PC-3 (cell line): ENCODE measurements at regions not wholly inside any gene's neighbourhood (a gene's known extent, or its start where the extent isn't known, plus 50 kb on each side); places are given as distances from the start of the nearest gene placed in this dataset.
"Not testable (repeated sequence)": the region's sequence is repeated elsewhere in the genome, so short reads cannot be mapped to it uniquely, and the experiment has no call there.

Experiments used
- ATAC-seq: fragments of 200-7000 bp; cut with Tn5 transposase; 2 replicates; pipeline ENCODE4 v1.9.1; 2020; ENCODE audit warnings: mild to moderate bottlenecking, moderate library complexity
- BruUV-seq: library from RNA; stranded (reverse); fragments of 400-500 nt; replicated peaks from 2 replicates; lab custom pipeline; 2021; lab: Mats Ljungman, UMichigan
- CTCF ChIA-PET: fragments of 300-600 bp; sonication (Branson Sonifier 250); formaldehyde crosslinking; loops from one replicate; lab custom pipeline; 2022; ENCODE audit warnings: antibody characterized with exemption; lab: Charles Lee
- POLR2A ChIA-PET: fragments of 300-600 bp; sonication (Branson Sonifier 250); formaldehyde crosslinking; loops from one replicate; lab custom pipeline; 2022; ENCODE audit warnings: antibody characterized with exemption; ENCODE audit not compliant: unreplicated experiment; lab: Charles Lee
- DNase-seq: peaks from one replicate; pipeline ENCODE4 v3.0.0-alpha.2; 2015
- H2AFZ ChIP-seq: fragments of 300-600 bp; sonication (generic); 2 replicates; pipeline ENCODE4 v1.6.0; 2016; ENCODE audit warnings: antibody characterized with exemption, low read length
- H3F3A ChIP-seq: fragments of 300-600 bp; sonication (generic); one replicate; pipeline ENCODE4 v1.6.0; 2017; ENCODE audit warnings: antibody characterized with exemption, low read length, control low read depth, mild to moderate bottlenecking; ENCODE audit not compliant: unreplicated experiment
- H3K27ac ChIP-seq: fragments of 300-600 bp; sonication (generic); 2 replicates; pipeline ENCODE4 v1.5.1; 2016; ENCODE audit warnings: mild to moderate bottlenecking, low read length
- H3K27me3 ChIP-seq: fragments of 300-600 bp; sonication (generic); 2 replicates; pipeline ENCODE4 v1.6.1; 2016; ENCODE audit warnings: low read length, mixed read lengths
- H3K36me3 ChIP-seq: fragments of 300-600 bp; sonication (generic); 2 replicates; pipeline ENCODE4 v1.6.1; 2016; ENCODE audit warnings: low read depth, mixed run types, low read length, mixed read lengths
- H3K4me1 ChIP-seq: fragments of 300-600 bp; sonication (generic); 2 replicates; pipeline ENCODE4 v1.5.1; 2016; ENCODE audit warnings: low read length; ENCODE audit not compliant: insufficient read depth
- H3K4me2 ChIP-seq: fragments of 300-600 bp; sonication (generic); 2 replicates; pipeline ENCODE4 v1.6.0; 2016; ENCODE audit warnings: low read length
- H3K4me3 ChIP-seq: fragments of 300-600 bp; sonication (generic); 2 replicates; pipeline ENCODE4 v1.5.1; 2016; ENCODE audit warnings: mild to moderate bottlenecking, low read length, mixed read lengths
- H3K79me2 ChIP-seq: fragments of 300-600 bp; sonication (generic); 2 replicates; pipeline ENCODE4 v1.6.1; 2017; ENCODE audit warnings: low read length, mixed read lengths
- H3K9ac ChIP-seq: fragments of 300-600 bp; sonication (generic); 2 replicates; pipeline ENCODE4 v1.6.0; 2016; ENCODE audit warnings: mild to moderate bottlenecking, low read length
- H3K9me2 ChIP-seq: fragments of 300-600 bp; sonication (generic); replicated peaks from 2 replicates; pipeline ENCODE4 v1.6.1; 2016; ENCODE audit warnings: mixed run types, low read length, mixed read lengths
- H3K9me3 ChIP-seq: fragments of 300-600 bp; sonication (generic); 2 replicates; pipeline ENCODE4 v1.6.1; 2016; ENCODE audit warnings: low read length, mixed read lengths
- H4K20me1 ChIP-seq: fragments of 300-600 bp; sonication (generic); 2 replicates; pipeline ENCODE4 v1.6.1; 2016; ENCODE audit warnings: low read length, mixed read lengths
- EZH2 ChIP-seq: fragments of 300-600 bp; sonication (generic); IDR thresholded peaks from one replicate; pipeline ENCODE4 v1.6.1; 2017; ENCODE audit warnings: antibody characterized with exemption, mild to moderate bottlenecking, low read length; ENCODE audit not compliant: unreplicated experiment
- EZH2phosphoT487 ChIP-seq: fragments of 300-600 bp; sonication (generic); IDR thresholded peaks from 2 replicates; pipeline ENCODE4 v1.6.1; 2018; ENCODE audit warnings: mild to moderate bottlenecking, antibody characterized with exemption, low read length, borderline replicate concordance
- intact Hi-C: fragments of 100-400 bp; cut with micrococcal nuclease; formaldehyde crosslinking; loops from 2 replicates; pipeline ENCODE4 v1.9.0; 2023
- TF ChIP-seq, protein P1 (sequence below): fragments of 300-600 bp; sonication (generic); conservative IDR thresholded peaks from 2 replicates; pipeline ENCODE4 v1.5.1; 2017; ENCODE audit warnings: antibody characterized with exemption, low read depth, mild to moderate bottlenecking, low read length

DNA sequence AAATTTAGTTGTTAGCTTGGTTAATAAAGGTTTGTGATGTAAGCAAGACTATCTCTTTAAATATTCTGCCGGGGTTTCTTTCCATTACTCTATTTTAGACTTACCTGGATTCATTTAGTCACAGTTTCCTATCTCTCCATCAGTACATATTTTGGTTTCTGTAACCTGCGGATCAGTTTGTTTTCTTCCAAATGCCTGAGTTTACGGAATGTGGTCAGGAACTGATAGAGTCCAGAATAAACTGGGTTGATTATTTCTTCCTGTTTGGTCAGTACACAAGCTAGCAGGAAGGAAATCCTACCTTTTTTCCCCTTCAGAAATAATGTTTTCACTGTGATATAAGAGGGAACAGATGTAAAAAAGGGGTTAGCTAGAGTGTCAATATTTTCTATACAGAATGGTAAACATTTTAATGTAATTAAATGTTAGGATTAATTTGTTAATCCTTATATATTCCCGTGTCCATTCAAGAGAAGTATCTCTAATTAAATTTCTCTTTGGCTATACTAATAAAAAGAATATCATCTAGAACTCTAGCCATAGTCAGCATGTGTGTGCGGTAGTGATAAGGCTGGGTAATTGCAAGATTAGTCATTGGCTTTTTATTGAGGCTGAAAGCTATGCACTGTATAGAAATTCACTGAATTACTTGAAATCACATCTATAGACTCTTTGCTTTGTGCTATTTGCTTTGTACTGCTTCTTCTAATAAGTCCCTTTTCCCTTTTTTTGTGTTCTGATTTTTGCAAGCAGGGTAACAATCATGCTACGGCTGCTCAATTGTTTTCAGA lies 144.7 kb upstream of the ADGRL4 start:
- no peaks in the 10 kb centered on the region for H3K9me3 ChIP-seq
- no peaks in the 10 kb centered on the region for H3F3A ChIP-seq
- H3K4me2 ChIP-seq, result peak overlapping the region; percentile 32
- no peak overlapping the region for H3K4me3 ChIP-seq
- POLR2A ChIA-PET, result interaction anchor here (0.6 kb wide), 1 partner anchor 42 kb away, joined by 4 read pairs; no protein-coding TSS in a partner anchor
- no TSS peak for BruUV-seq
- no peaks in the 10 kb centered on the region for H3K79me2 ChIP-seq
- peak overlapping the region; percentile 50; the same call in 1 of the 2 replicates for H3K27ac ChIP-seq
- H2AFZ ChIP-seq, result peak overlapping the region; percentile 19; the same call in 1 of the 2 replicates
- no peaks in the 10 kb centered on the region for H3K36me3 ChIP-seq
- no peaks in the 10 kb centered on the region for H3K9me2 ChIP-seq
- peak; percentile 92 for ATAC-seq
- CTCF ChIA-PET, result no interaction called here
- H3K9ac ChIP-seq, result no peak overlapping the region
- no peaks in the 10 kb centered on the region for H4K20me1 ChIP-seq
- intact Hi-C loops, result loop anchor here (1.0 to 5.0 kb wide), 4 partner anchors 22 to 309 kb away; no protein-coding TSS in a partner anchor
- DNase-seq, result peak; percentile 67
- no peaks in the 10 kb centered on the region for H3K27me3 ChIP-seq
- H3K4me1 ChIP-seq, result peaks cover 18% of the 10 kb centered on the region
- no peak for TF ChIP-seq EZH2phosphoT487
- TF ChIP-seq EZH2, result no peak
- TF ChIP-seq, protein P1, sequence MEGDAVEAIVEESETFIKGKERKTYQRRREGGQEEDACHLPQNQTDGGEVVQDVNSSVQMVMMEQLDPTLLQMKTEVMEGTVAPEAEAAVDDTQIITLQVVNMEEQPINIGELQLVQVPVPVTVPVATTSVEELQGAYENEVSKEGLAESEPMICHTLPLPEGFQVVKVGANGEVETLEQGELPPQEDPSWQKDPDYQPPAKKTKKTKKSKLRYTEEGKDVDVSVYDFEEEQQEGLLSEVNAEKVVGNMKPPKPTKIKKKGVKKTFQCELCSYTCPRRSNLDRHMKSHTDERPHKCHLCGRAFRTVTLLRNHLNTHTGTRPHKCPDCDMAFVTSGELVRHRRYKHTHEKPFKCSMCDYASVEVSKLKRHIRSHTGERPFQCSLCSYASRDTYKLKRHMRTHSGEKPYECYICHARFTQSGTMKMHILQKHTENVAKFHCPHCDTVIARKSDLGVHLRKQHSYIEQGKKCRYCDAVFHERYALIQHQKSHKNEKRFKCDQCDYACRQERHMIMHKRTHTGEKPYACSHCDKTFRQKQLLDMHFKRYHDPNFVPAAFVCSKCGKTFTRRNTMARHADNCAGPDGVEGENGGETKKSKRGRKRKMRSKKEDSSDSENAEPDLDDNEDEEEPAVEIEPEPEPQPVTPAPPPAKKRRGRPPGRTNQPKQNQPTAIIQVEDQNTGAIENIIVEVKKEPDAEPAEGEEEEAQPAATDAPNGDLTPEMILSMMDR, result no peak

DNA sequence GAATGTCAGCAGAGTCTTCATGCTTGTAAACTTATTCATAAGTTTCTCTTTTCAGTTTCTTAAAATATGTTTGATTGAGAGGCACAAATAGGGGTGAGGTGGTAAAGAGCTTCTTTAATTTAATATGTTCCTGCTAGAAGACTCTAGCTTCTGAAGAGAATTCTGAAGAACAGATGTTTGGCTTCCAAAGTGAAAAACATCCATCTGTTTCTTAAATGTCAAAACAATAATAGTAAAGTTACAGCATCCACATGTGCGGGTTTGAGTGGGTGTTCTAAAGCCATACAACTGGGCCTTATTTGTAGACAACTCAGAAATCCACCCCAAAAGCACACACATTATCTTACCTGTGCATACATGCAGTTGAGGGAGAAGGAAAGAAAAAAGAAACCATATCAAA lies 144.0 kb upstream of the ADGRL4 start:
- H3K4me3 ChIP-seq, result no peak overlapping the region
- H3K4me2 ChIP-seq, result peak overlapping the region; percentile 32
- no TSS peak for BruUV-seq
- TF ChIP-seq, protein P1, result no peak
- TF ChIP-seq EZH2 (no peak), EZH2phosphoT487 (no peak)
- no peak overlapping the region for H3K27ac ChIP-seq
- H2AFZ ChIP-seq, result peak overlapping the region; percentile 19; the same call in 1 of the 2 replicates
- intact Hi-C loops, result loop anchor here (2.0 to 5.0 kb wide), 3 partner anchors 22 to 308 kb away; no protein-coding TSS in a partner anchor
- H3K4me1 ChIP-seq, result peaks cover 18% of the 10 kb centered on the region
- no peaks in the 10 kb centered on the region for H3K36me3 ChIP-seq
- no peaks in the 10 kb centered on the region for H3K79me2 ChIP-seq
- H3K9me2 ChIP-seq, result no peaks in the 10 kb centered on the region
- ChIA-PET POLR2A (no interaction called here), CTCF (no interaction called here)
- DNase-seq, result no peak
- no peaks in the 10 kb centered on the region for H4K20me1 ChIP-seq
- H3F3A ChIP-seq, result no peaks in the 10 kb centered on the region
- no peak for ATAC-seq
- no peaks in the 10 kb centered on the region for H3K9me3 ChIP-seq
- no peak overlapping the region for H3K9ac ChIP-seq
- no peaks in the 10 kb centered on the region for H3K27me3 ChIP-seq

DNA sequence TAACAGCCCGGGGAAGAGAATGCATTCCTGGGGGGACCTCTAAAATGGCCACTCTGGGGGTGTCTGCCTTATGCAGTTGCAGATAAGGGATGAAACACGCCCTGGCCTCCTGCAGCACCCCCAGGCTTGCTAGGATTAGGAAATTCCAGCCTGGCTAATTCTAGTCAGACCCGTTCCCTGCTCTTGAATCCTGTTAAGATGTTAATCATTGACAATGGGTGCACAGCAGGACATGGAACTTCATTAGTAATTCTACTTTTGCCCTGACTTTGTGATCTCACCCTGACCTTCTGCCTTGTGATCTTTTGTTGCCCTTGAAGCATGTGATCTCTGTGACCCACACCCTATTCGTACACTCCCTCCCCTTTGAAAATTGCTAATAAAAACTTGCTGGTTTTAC lies 131.7 kb upstream of the ADGRL4 start:
- H3K4me2 ChIP-seq, H3K4me1 ChIP-seq, H3K27ac ChIP-seq, H3K27me3 ChIP-seq, intact Hi-C loops, BruUV-seq, ATAC-seq, DNase-seq, POLR2A ChIA-PET, H3K36me3 ChIP-seq, H2AFZ ChIP-seq, CTCF ChIA-PET, H3K79me2 ChIP-seq, H3K4me3 ChIP-seq, H3K9ac ChIP-seq, H4K20me1 ChIP-seq, H3K9me3 ChIP-seq, H3K9me2 ChIP-seq, H3F3A ChIP-seq: not testable (repeated sequence)
